ENCODE measurements at regions not wholly inside any gene's neighbourhood (a gene's known extent, or its start where the extent isn't known, plus 50 kb on each side); places are given as distances from the start of the nearest gene placed in this dataset.

DNA sequence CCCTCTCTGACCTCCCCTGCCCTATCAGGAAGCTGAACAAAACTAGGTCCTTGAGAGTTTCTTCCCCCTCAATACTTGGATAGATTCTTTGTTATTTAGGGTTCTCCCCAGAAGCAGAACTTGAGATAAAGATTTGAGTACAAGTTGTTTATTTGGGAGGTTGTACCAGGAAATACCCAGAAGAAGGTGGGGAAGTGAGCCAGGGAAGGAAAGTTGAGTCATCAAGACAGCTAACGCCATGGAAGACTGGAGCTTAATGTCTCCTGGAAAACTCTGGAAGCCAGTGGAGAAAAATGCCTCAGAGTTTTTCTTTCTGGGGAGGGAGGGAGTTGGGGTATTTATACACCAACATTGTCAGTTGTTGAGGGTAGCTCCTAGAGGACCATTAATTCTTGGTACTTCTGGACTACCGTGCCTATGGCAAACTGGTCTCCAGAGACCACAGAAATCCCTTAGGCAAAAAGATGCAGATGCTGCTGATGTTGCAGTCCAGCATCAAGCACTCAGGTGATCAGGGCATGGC, 102.6 kb upstream of the ZFP64 start:
- TF ChIP-seq, protein P1, sequence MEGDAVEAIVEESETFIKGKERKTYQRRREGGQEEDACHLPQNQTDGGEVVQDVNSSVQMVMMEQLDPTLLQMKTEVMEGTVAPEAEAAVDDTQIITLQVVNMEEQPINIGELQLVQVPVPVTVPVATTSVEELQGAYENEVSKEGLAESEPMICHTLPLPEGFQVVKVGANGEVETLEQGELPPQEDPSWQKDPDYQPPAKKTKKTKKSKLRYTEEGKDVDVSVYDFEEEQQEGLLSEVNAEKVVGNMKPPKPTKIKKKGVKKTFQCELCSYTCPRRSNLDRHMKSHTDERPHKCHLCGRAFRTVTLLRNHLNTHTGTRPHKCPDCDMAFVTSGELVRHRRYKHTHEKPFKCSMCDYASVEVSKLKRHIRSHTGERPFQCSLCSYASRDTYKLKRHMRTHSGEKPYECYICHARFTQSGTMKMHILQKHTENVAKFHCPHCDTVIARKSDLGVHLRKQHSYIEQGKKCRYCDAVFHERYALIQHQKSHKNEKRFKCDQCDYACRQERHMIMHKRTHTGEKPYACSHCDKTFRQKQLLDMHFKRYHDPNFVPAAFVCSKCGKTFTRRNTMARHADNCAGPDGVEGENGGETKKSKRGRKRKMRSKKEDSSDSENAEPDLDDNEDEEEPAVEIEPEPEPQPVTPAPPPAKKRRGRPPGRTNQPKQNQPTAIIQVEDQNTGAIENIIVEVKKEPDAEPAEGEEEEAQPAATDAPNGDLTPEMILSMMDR (IDR thresholded peaks at IDR 0.05) = no peak
- TF ChIP-seq EZH2phosphoT487 (IDR thresholded peaks at IDR 0.05) = no peak
- TF ChIP-seq EZH2 (IDR thresholded peaks at IDR 0.05) = no peak
